Stimulated activated CD8-positive, alpha-beta memory T cell treated with anti-CD3 and anti-CD28 coated beads, Interleukin-12 subunit alpha, Interleukin-12 subunit beta, amount 100 ng/mL, for 4 hours (primary cell): ENCODE measurements at regions not wholly inside any gene's neighbourhood (a gene's known extent, or its start where the extent isn't known, plus 50 kb on each side); places are given as distances from the start of the nearest gene placed in this dataset.

Experiments
- DNase-seq: peaks from one replicate; pipeline ENCODE4 v3.0.0-alpha.2; 2020; ENCODE audit warnings: low read depth

DNA sequence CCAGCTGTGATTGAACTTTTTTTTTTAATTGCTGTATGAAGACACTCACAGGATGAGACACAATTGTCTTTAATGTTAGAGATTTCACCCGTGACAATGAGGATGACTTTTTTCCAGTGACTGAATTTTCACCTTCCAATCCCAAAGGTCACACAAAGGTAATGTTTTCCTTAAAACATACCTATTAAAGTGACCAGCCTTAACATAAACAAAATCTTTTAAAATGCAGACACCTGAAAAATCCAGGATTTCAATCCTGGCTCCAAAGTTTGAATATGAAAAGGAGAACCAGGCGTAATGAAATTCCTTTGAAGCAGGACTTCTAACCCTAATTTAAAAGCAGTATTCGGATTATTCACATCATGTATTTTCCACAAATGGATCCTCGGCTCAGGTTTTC is 647.7 kb downstream of the GATA3 start:
- no peak for DNase-seq

DNA sequence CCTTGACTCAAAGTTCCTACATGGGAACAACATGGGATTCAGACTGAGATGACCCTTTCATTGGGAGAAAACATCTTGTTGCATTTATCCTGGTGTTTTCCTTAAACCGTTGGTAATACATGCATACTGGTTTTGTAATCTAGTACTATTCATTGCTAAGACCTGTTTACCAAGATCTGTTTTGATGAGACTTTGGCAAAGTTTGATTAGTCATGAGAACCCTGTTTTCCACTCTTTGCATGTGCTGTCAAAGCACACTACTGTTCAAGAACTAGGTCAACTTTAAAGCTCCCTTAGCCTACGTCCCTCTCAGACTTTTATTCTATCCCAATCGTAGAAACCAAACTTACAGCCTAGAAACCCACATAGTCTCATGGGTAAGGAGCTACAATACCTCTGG is 650.9 kb downstream of the GATA3 start:
- DNase-seq, result no peak

DNA sequence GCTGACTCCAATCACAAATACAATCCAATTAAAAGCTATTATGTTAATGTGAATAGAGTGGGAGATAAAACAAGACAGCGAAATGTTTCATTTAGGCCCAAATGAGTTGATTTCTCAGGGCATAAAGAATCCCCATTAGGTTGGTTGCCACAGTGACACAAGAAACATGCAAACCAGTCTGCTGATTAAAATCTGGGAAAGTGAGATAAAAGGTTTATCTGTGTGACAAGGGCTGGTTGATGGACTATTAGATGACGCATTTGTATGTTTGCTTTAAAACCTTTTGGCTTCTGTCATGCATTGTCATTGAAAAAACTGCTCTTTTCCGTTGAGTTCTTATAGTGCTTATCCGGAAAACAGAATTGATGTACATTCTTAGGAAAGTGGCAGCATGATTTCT is 658.2 kb downstream of the GATA3 start:
- no peak for DNase-seq

DNA sequence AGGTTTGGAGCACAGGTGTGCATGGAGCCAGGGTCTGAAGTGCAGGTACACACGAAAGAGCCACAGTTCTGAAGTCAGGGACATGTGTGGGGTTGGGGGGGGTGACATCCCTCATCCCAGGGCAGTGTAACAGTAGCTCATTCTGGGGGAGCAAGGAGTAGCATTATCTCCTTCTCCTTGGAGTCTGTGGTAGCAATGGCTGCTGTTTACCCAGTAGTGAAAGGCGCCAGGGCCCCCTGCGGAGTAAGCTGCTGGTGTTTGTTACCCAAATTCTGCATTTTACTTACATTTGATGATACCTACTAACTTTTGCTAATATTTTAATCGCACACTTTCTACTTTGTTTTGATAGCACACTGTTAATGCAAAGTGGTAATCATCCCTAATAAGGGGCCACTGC is 665.5 kb downstream of the GATA3 start:
- no peak for DNase-seq

DNA sequence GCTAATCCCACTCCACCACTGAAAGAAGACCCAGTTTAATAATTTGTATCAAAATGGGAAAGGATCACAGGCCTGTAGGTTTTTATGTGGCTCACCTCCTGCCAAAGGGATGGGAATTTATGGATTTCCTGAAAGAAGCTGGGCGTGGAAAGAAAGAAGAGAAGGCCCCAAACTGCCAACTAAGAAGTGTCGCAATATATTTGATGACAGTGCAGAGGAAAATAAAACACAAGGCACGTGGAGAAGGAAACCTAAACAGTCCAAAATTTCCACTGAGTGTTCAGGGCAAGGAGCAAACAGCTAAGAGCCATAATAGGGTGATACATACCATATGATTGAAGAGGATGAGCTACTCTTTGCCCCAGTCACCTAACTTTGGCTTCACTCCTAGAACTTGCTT is 667.2 kb downstream of the GATA3 start:
- DNase-seq, result no peak

DNA sequence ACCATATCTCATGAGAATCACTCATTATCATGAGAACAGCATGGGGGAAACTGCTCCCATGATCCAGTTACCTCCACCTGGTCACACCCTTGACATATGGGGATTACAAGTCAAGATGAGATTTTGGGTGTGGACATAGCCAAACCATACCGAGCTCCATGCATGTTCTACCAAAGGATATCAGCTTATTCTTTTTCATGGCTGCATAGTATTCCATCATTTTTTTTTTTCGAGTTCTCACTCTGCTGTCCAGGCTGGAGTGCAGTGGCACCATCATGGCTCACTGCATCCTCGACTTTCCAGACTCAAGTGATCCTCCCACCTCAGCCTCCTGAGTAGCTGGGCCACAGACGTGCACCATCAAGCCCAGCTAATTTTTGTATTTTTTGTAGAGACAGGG is 668.3 kb downstream of the GATA3 start:
- no peak for DNase-seq

DNA sequence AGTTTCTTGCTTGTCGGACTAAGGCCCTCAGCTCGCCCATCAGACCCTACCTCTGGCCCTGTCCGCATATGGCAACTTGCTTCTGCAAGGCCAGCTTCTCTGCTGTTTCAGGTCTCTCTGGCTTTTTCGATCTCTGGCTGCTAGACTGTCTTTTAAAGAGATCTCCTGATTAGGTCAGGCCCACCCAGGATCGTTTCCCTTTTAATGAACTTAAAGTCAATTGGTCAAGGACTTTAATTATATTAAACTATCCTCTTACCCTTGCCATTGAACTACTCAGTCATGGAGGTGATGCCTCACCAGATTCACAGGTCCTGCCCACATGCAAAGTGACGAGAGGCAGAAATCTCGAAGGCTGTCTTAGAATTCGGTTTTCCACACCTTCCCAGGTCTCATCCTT is 670.9 kb downstream of the GATA3 start:
- no peak for DNase-seq

DNA sequence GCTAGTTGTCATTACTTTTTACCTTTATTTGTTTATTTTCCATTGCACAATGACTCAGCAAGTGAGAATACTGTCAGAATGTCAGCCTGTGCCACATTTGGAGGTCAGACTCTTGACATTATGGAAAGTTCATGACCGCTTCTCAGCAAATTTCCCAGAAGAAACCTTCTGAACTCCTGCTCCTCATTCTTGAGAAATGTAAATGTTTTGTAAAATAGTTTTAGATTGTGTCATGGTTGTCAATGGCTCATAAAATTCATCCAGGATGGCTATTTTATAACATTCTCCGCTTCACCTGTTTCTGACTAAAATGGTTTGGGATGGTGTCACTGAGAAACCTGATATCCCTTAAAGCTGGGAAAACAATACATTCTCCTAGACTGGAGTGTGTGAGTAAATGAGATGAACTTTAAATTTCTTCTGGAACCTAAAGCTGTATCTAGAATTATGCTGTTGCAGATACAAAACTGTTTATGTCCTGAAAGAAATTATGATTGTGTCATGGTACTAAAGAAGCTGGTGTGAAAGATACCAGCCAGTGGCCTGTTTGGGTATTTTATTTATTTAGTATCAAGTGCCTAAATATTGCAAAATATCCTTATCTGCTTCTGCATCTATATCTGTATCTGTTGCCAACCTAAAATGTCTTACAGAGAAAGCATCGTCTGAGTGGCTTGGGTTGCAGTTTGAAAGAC is 671.7 kb downstream of the GATA3 start:
- DNase-seq, result no peak

DNA sequence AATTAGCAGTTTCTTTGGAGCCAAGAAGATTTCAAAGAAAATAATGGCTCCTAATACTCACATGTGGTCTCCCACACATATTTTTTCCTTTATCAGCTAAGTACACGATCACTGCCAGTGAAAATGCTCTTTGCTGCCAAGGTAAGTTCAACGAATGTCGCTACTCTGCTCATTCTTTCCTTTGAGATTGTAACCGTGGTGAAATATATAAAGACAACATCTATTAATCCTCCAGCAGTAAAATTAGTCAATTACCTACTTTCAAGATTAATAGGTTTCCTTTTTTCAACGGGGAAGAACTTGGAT is 672.2 kb downstream of the GATA3 start:
- no peak for DNase-seq

DNA sequence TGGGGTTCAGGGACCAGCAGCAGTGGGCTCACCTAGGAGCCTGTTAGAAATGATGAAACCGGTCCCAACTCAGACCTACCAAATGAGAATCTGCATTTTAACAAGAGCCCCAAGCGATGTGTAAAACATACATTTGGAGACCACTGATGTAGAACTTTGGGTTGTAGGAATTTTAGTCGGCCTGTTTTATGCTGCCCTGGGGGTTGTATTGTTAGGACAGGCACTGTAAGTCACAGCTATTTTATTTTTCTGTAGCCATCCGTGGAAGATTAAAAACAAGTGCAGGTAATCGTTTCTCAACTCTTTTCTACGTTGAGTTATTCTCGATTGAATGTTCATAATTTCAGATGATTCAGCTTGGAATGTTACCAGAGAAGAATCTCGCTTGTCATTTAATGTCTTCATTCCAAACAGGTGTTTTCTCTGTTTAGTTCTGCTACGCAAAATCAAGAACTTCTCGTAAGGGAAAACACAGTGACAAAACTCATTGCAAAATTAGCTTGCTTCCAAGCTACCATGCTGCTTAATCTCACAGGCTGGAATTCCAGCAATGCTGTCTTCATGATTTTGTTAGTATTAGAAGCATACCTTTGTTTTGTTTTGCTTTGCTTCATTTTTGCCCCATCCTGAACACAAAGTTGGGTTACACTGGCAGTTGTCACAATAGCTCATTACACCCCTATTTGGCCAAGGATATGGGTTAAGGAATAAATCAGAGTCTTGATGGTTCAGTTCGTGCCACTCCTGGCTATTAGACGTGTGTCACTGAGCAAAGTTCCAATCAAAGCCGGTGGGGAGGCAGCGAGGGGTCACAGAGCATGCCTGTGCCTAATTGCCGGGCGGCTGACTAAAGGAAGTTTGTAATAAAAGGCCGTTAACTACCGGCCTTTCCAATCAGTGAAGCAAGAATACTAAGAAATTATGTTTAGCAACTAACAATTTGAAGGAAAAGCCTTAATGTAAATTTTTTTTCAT is 676.9 kb downstream of the GATA3 start:
- no peak for DNase-seq

DNA sequence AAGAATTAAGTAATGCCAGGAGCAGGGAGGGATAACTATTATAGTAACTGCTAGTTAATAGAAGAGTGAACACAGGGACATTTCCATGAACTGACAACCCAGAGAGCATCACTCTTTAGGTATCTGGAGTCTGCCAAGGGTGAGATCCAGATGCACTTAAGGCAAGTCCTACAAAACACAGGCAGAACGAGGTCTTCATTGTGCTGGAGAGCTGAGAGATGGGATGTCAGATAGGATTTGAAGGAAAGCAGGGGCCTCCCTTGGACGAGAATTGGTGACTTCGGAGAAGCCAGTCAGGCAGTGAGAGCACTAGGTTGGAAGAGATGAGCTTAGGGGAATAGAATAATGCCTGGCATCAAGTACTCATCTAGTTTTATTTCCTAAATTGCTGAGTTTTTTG is 684.5 kb downstream of the GATA3 start:
- no peak for DNase-seq

DNA sequence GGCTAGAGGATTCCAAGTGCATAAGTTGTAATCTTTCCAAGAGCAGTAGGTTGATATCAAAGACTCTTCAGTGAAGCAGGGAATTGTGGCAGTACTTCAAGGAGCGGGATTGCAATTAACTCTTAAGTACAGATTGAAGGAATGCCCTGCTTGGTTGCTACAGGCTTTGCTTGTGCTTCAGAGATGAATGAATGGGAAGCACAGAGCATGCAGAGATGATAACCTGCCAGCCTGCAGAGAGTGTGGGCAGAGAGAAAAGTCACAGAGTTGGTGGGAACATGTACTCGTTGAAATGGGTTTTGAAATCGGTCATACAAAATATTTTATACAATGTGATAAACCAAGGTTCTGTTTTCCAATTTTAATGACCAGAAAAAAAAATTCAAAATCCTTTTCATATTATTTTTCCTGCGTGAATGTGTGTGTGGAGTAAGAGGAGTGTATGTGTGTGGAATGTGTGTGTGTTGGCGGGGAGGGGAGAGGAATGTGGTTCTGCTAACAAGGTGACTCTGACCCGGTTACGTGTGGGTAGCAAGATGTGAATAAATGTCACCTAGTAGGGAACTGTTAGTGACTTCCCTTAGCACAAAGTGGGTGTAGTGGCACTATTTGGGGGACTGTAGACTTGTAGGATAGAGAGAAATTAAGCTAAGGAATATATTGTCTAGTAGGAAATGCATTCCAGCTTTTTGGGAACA is 697.8 kb downstream of the GATA3 start:
- no peak for DNase-seq

DNA sequence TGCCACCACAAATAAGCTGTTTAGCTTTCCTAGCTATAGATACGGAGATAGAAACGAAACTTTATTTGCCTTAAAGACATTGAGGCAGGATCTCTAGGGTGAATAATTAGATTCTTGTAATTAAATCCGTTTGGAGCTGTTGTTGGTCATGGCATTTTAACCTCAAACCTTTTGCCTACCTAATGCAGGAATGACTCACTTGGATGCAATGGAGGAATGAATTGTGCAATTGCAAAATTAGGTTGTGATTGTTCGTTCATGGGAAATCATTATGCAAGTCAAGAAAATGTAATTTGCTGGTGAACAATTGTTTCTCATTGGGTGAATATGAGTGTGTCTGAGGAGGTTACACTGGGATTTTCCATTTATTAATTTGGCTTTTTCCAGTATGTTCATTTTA is 703.5 kb downstream of the GATA3 start:
- no peak for DNase-seq

DNA sequence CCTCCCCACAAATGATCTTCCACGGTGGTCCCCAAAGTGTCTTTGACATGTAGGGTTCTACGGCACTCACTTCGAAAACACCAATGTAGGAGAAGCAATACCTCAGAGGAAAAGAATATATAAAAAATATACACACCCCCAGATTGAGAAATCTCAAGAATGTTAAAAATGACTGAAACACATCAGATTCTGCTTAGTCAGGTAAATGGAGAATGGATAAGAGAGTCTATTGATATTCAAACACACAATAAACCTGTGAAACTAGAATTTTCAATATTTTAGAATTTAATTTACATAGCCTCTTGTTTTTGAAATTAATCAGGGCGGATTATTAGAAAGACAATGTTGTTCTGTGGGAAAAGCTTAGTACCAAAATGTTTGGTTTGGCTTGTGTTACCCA is 712.4 kb downstream of the GATA3 start:
- no peak for DNase-seq

DNA sequence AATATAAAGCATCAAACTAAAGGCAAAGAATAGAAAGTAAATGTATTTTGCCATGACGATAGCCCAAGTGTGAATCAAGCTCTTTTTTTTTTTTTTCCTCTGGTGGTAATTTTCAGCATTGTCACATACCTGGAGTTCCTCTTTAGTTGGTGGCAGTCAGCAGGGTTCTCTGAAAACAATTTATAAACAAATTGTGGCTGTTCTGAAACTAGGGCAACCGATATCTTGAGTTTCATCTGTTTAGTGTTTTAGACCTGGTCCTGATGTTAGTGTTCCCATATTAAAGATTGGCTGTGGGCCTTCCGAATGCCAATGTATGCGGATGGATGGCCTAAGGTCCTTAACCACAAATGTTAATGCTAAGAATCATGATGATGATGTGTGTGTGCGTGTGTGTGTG is 713.1 kb downstream of the GATA3 start:
- DNase-seq, result no peak

DNA sequence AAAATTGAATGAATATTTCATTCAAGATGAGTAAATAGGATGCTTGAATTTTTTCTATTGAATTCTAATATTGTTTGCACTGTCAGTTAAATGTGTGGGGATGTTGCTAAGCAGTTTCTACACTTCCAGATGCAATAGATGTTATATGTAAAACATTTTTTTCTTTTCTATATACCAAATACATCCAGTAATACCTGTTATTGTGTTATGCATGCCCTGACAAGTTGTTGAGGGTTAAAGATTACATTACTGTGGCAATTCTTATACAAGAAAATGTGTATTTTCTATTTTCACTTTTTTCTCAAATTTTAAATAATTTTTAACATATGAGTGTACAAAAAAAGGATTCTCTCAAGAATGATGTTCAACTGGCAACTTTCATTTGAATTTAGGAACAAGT is 713.9 kb downstream of the GATA3 start:
- DNase-seq, result no peak

DNA sequence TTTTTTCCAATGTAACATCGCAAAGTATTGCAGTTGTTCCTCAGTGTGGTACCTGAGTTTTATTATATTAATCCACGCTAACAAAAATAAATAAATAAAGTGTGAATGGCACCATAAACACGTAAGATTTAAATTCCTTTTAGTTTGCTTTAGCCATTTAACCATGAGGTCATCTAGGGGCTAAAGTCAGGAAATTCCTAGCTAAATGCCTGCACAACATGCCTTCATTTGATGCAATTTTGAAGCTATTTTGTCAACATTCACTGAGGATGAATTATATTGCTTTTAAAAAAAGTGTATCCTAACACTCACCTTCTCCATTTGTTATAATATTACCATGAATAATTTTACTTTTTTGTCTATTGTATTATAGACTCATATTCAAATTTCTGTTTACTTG is 714.4 kb downstream of the GATA3 start:
- DNase-seq, result no peak

DNA sequence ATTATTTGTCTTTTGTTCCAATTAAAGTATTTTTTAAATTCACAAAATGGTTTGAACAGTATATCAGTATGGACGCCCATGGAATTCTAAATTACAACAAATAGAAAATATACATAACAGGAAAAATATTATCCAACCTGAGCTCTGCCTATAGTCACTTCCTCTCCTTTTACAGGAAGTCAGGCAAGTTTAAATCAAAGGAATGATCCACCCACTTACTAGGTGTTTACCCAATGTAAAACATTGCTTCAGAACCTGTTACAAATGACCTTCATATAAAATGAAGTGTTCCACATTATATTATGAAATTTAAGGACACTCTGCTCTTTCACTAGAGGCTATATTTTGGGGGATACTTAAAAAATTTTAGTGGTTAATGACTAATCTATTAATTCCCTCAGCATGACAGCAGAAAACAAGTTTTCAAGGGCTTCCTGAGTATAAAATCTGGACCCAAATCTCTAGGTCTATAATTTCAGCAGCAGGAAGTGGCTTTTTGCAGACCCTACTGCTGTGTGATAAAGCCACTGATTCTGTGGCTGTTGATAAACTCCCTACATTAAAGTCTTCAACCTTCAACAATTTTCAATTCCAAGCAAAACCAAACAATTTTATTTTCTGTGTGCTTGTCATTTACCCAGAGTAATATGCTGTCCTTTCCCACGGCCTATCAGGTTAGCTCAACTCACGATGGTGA is 722.6 kb downstream of the GATA3 start:
- DNase-seq, result no peak

DNA sequence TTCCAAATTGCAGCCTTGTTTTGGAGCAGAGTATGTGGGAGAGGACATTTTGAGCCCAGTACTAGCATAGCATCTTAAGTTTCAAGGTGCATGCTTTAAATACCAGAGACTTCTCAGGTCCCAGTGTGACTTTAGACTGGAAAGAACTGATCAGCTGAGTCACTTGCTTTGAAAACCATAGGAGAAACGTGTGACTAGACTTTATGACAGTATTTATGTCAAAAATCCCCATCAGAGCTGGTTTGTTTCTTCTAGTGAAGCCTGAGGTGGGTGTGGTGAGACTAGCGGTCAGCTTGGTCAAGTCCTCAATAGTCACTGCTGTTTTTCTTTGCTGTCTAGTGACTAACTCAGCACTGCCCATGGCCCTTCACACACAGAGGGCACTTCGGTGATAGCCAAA is 724.2 kb downstream of the GATA3 start:
- no peak for DNase-seq

DNA sequence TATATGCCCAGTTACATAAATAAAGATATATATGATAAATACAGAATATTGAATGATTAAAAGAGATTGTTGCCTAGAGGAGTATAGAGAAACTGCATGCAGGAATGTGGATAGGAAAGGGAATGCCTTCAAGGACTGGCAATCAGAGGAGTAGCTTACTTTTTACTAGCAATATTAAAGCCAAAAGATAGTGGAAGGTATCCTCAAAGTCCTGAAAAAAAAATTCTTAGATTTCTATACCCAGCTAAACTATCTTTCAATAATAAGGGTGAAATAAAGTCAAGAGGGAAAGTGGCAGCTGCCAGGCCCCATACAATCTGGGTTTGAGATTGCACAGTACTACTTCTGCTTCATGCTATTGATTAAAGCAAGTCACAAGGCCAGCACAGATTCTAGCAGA is 733.2 kb downstream of the GATA3 start:
- DNase-seq, result no peak

DNA sequence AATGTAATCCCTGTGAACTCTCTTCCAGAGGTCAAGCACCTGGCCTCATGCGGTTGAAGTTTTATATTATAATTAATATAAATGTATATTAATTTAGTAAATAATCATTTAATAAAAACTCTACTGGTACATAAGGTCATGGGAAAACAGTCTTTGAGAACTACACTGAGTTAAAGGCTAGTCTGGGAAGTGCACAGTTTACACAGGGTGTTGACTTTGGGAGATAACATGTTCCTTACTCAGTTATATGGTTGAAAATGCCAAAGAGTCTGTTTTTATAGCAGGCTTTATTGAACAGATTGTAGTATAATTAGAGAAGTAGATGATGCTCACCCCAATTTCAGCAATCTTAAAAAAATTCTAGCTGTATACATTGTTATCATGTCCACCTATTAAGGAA is 735.9 kb downstream of the GATA3 start:
- no peak for DNase-seq

DNA sequence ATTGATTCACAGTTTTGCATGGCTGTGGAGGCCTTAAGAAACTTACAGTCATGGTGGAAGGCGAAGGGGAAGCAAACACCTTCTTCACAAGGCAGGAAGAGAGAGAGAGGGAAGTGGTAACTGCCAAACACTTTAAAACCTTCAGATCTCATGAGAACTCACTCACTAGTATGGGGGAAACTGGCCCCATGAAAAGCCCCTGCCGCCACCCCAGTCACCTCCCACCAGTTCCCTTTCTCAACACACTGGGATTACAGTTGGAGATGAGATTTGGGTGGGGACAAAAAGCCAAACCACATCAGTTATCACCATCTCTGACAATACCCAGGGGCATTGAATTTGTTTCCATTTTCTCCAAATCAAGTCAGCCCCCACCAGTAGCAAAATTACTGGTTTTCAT is 740.4 kb downstream of the GATA3 start:
- DNase-seq, result no peak

DNA sequence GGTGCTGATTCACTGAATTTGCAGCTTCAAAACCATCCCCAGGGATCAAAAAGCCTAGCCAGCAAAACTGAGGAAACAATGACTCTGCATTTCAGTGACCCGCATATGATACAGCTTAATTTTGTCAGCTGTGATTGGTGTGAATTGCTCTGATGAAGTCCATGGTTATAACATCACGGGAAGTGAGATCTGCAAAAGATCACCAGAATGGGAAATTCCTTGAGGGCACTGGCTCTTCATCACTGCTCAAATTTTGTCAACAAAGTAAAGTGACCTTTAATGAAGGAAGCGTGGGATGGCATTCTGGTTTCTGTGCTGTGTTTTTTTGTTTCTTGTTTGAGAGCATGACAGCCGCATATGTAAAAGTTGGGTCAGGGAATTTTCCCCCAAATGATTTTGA is 745.9 kb downstream of the GATA3 start:
- DNase-seq, result no peak
